ENCODE measurements at regions not wholly inside any gene's neighbourhood (a gene's known extent, or its start where the extent isn't known, plus 50 kb on each side); places are given as distances from the start of the nearest gene placed in this dataset.

GRCh38 chr5:67875601-67876000 is 340.0 kb upstream of the PIK3R1 start:
- ChIA-PET SMC1A (ENCODE audit: uncharacterized antibody, unreplicated experiment) (interaction anchor here (0.9 kb wide), 1 partner anchor 18 kb away, joined by 3 read pairs; no protein-coding TSS in a partner anchor), POLR2A (no interaction called here), CTCF (no interaction called here), RAD21 (ENCODE audit: unreplicated experiment) (no interaction called here)
- WGBS (ENCODE audit: insufficient coverage, insufficient replicate concordance, low lambda C conversion rate, missing lambda C conversion rate), result 42% methylated on average over 3 of the region's 3 CpGs
- in situ Hi-C loops (cut with MboI) (no loop called here), intact Hi-C loops (cut with micrococcal nuclease; ENCODE audit: unreplicated experiment) (no loop called here)
- DNase-seq (ENCODE audit: low read depth, low spot score) (no peak), ATAC-seq (no peak), FAIRE-seq (no peak)
- BruUV-seq (replicated peaks), result no TSS peak
- Histone ChIP-seq H4K20me1 (ENCODE audit: control insufficient read depth, insufficient read depth) (no peaks in the 10 kb centered on the region), H3K4me1 (ENCODE audit: control insufficient read depth, insufficient read depth, low read length) (no peaks in the 10 kb centered on the region), H3K9me3 (replicated peaks; ENCODE audit: control insufficient read depth, insufficient read depth, low read length) (no peaks in the 10 kb centered on the region; the same call in 2 of the 3 replicates), H3K36me3 (ENCODE audit: control insufficient read depth in 2 of 2, insufficient read depth in 2 of 2, low read length in 1 of 2) (no peaks in the 10 kb centered on the region), H3K4me2 (ENCODE audit: control insufficient read depth, insufficient read depth) (no peak overlapping the region), H3K79me2 (ENCODE audit: control insufficient read depth, insufficient read depth, low read length) (no peaks in the 10 kb centered on the region), H3K27ac (ENCODE audit: control insufficient read depth, insufficient read depth) (no peak overlapping the region), H2AFZ (ENCODE audit: control insufficient read depth, low read depth, low read length) (no peak overlapping the region), H3K9ac (ENCODE audit: control insufficient read depth, insufficient read depth, low read length) (no peak overlapping the region), H3K4me3 (no peak overlapping the region), H3K27me3 (replicated peaks in 1 of 2; ENCODE audit: control insufficient read depth in 2 of 2, insufficient read depth in 2 of 2, low read length in 1 of 2) (no peaks in the 10 kb centered on the region)
- TF ChIP-seq NFIC (IDR thresholded peaks at IDR 0.05; ENCODE audit: low read depth, low read length), result no peak
- no peak for TF ChIP-seq WRNIP1 (IDR thresholded peaks at IDR 0.05; ENCODE audit: borderline replicate concordance, low read depth, low read length)
- TF ChIP-seq FOS (IDR thresholded peaks at IDR 0.05; ENCODE audit: borderline replicate concordance, extremely low read depth, insufficient read length), result no peak
- no peak for TF ChIP-seq MYB (IDR thresholded peaks at IDR 0.05; ENCODE audit: borderline replicate concordance, low read depth, low read length)
- no peak for TF ChIP-seq NKRF (conservative IDR thresholded peaks at IDR 0.05)
- no peak for TF ChIP-seq BCLAF1 (IDR thresholded peaks at IDR 0.05)
